ENCODE measurements at regions not wholly inside any gene's neighbourhood (a gene's known extent, or its start where the extent isn't known, plus 50 kb on each side); places are given as distances from the start of the nearest gene placed in this dataset.

GRCh38 chr12:47364261-47364660 lies 284.5 kb upstream of the AMIGO2 start:
- POLR2A ChIA-PET (ENCODE audit: low non-redundant PET) = no interaction called here
- intact Hi-C loops (cut with micrococcal nuclease; ENCODE audit: unreplicated experiment) = no loop called here
- no peaks in the 10 kb centered on the region for H3K27me3 ChIP-seq (replicated peaks; ENCODE audit: insufficient read depth, low read depth, low read length, poor library complexity)

GRCh38 chr12:47362126-47362705 lies 282.5 kb upstream of the AMIGO2 start:
- Histone ChIP-seq H3K9me3 (ENCODE audit: low read depth, low read length, poor library complexity, severe bottlenecking) (no peaks in the 10 kb centered on the region), H3K27ac (ENCODE audit: low read depth, low read length, poor library complexity, severe bottlenecking) (peak overlapping the region; percentile 81), H3K4me3 (ENCODE audit: low read depth, low read length, poor library complexity, severe bottlenecking) (no peak overlapping the region), H3K36me3 (ENCODE audit: insufficient read depth, low read length, poor library complexity, severe bottlenecking) (no peaks in the 10 kb centered on the region), H3K27me3 (replicated peaks; ENCODE audit: insufficient read depth, low read depth, low read length, poor library complexity) (no peaks in the 10 kb centered on the region), H3K4me1 (ENCODE audit: insufficient read depth, low read length, poor library complexity, severe bottlenecking) (peaks cover 50% of the 10 kb centered on the region)
- intact Hi-C loops (cut with micrococcal nuclease; ENCODE audit: unreplicated experiment) = no loop called here
- DNase-seq (ENCODE audit: low spot score) = no peak
- ChIA-PET POLR2A (ENCODE audit: low non-redundant PET) (no interaction called here), CTCF (interaction anchor here (0.7 kb wide), 1 partner anchor 33 kb away, joined by 5 read pairs; no protein-coding TSS in a partner anchor)
- no TSS peak for BruUV-seq (replicated peaks)
- TF ChIP-seq CTCF (conservative IDR thresholded peaks at IDR 0.05; ENCODE audit: low read depth, low read length) (no peak), EZH2 (IDR thresholded peaks at IDR 0.05; ENCODE audit: borderline replicate concordance, low read depth, low read length, poor library complexity, severe bottlenecking) (no peak)

More at GRCh38 chr12:47364261-47364660, 284.5 kb upstream of the AMIGO2 start:
- peaks cover 50% of the 10 kb centered on the region for H3K4me1 ChIP-seq (ENCODE audit: insufficient read depth, low read length, poor library complexity, severe bottlenecking)
- CTCF ChIA-PET = interaction anchor here (0.8 kb wide), 1 partner anchor 33 kb away, joined by 5 read pairs; no protein-coding TSS in a partner anchor
- H3K9me3 ChIP-seq (ENCODE audit: low read depth, low read length, poor library complexity, severe bottlenecking) = no peaks in the 10 kb centered on the region
- BruUV-seq (replicated peaks) = no TSS peak
- H3K27ac ChIP-seq (ENCODE audit: low read depth, low read length, poor library complexity, severe bottlenecking) = no peak overlapping the region
- no peak for TF ChIP-seq CTCF (conservative IDR thresholded peaks at IDR 0.05; ENCODE audit: low read depth, low read length)
- no peak for TF ChIP-seq EZH2 (IDR thresholded peaks at IDR 0.05; ENCODE audit: borderline replicate concordance, low read depth, low read length, poor library complexity, severe bottlenecking)
- H3K4me3 ChIP-seq (ENCODE audit: low read depth, low read length, poor library complexity, severe bottlenecking) = no peak overlapping the region
- no peaks in the 10 kb centered on the region for H3K36me3 ChIP-seq (ENCODE audit: insufficient read depth, low read length, poor library complexity, severe bottlenecking)
- DNase-seq (ENCODE audit: low spot score) = peak; percentile 61

- POLR2A ChIA-PET (ENCODE audit: low non-redundant PET) = interaction anchor here (0.6 kb wide), 1 partner anchor 55 kb away, joined by 3 read pairs; no protein-coding TSS in a partner anchor
- BruUV-seq (replicated peaks) = TSS peak; percentile 91
- DNase-seq (ENCODE audit: low spot score) = peak; percentile 87
- intact Hi-C loops (cut with micrococcal nuclease; ENCODE audit: unreplicated experiment) = no loop called here
- Histone ChIP-seq H3K9me3 (ENCODE audit: low read depth, low read length, poor library complexity, severe bottlenecking) (no peaks in the 10 kb centered on the region), H3K4me3 (ENCODE audit: low read depth, low read length, poor library complexity, severe bottlenecking) (peak overlapping the region; percentile 11), H3K27ac (ENCODE audit: low read depth, low read length, poor library complexity, severe bottlenecking) (peak overlapping the region; percentile 81), H3K27me3 (replicated peaks; ENCODE audit: insufficient read depth, low read depth, low read length, poor library complexity) (no peaks in the 10 kb centered on the region), H3K4me1 (ENCODE audit: insufficient read depth, low read length, poor library complexity, severe bottlenecking) (peaks cover 50% of the 10 kb centered on the region), H3K36me3 (ENCODE audit: insufficient read depth, low read length, poor library complexity, severe bottlenecking) (no peaks in the 10 kb centered on the region)
- no peak for TF ChIP-seq EZH2 (IDR thresholded peaks at IDR 0.05; ENCODE audit: borderline replicate concordance, low read depth, low read length, poor library complexity, severe bottlenecking)
- 0 out of 2 replicates have a peak, but pooled peaks have one; percentile 29 for TF ChIP-seq CTCF (conservative IDR thresholded peaks at IDR 0.05; ENCODE audit: low read depth, low read length)
- CTCF ChIA-PET = no interaction called here
These were observed 281.7 kb upstream of the AMIGO2 start for GRCh38 chr12:47361389-47362021.
